B cell (primary cell): ENCODE measurements at regions not wholly inside any gene's neighbourhood (a gene's known extent, or its start where the extent isn't known, plus 50 kb on each side); places are given as distances from the start of the nearest gene placed in this dataset.

Experiments used
- ATAC-seq: fragments of 200-7000 bp; cut with Tn5 transposase; one replicate; pipeline ENCODE4 v1.10.0; 2021; ENCODE audit warnings: low read depth, mild to moderate bottlenecking, moderate number of reproducible peaks, moderate library complexity
- CTCF ChIA-PET: fragments of 350-600 bp; sonication (Branson Sonifier 250); formaldehyde crosslinking; loops from one replicate; lab custom pipeline; 2021; ENCODE audit warnings: antibody characterized with exemption, inconsistent platforms; lab: Charles Lee
- POLR2A ChIA-PET: fragments of 350-600 bp; sonication (Branson Sonifier 250); formaldehyde crosslinking; loops from one replicate; lab custom pipeline; 2021; ENCODE audit warnings: antibody characterized with exemption; lab: Charles Lee
- DNase-seq: peaks from one replicate; pipeline ENCODE4 v3.0.0; 2013
- H2AFZ ChIP-seq: 2 replicates; pipeline ENCODE4 v1.6.1; 2012; ENCODE audit warnings: mild to moderate bottlenecking, low read depth, low read length; ENCODE audit not compliant: insufficient read depth, poor library complexity, severe bottlenecking
- H3K27ac ChIP-seq, 2 donors: 1 replicate in 1 of 2; 2 replicates in 1 of 2; pipeline ENCODE4 v1.5.1; 2012 to 2013; ENCODE audit warnings: low read length in 2 of 2, mild to moderate bottlenecking in 2 of 2, moderate library complexity in 1 of 2
- H3K27me3 ChIP-seq, 4 experiments: fragments of 200-600 bp in 1 of 4; sonication (generic) in 1 of 4; replicated peaks in 1 of 4; 1 replicate in 2 of 4; 2 replicates in 2 of 4; pipeline versions ENCODE4 v1.6.1 to v1.7.0; 2013 to 2016; ENCODE audit warnings: low read length in 3 of 4, mild to moderate bottlenecking in 2 of 4, mixed read lengths in 1 of 4, moderate library complexity in 1 of 4; ENCODE audit not compliant: insufficient read depth in 4 of 4, control insufficient read depth in 3 of 4; ENCODE audit errors: control extremely low read depth in 1 of 4
- H3K36me3 ChIP-seq, 2 experiments: replicated peaks in 1 of 2; 1 replicate in 1 of 2; 2 replicates in 1 of 2; pipeline versions ENCODE4 v1.6.1 to v1.7.1; 2013; ENCODE audit warnings: low read length in 1 of 2; ENCODE audit not compliant: insufficient read depth in 2 of 2, control insufficient read depth in 1 of 2; ENCODE audit errors: control extremely low read depth in 1 of 2, extremely low read depth in 1 of 2
- H3K4me1 ChIP-seq, 2 donors: fragments of 200-600 bp in 1 of 2; sonication (generic) in 1 of 2; 1 replicate in 1 of 2; 2 replicates in 1 of 2; pipeline versions ENCODE4 v1.5.1 to v1.6.1; 2013 to 2017; ENCODE audit warnings: low read length in 2 of 2; ENCODE audit not compliant: control insufficient read depth in 2 of 2, insufficient read depth in 2 of 2
- H3K4me2 ChIP-seq: replicated peaks from 2 replicates; pipeline ENCODE3; 2012; ENCODE audit warnings: mild to moderate bottlenecking, low read depth, low read length; ENCODE audit not compliant: poor library complexity, severe bottlenecking
- H3K4me3 ChIP-seq, 5 experiments: fragments of 200-600 bp in 1 of 5; sonication (generic) in 1 of 5; 1 replicate in 3 of 5; 2 replicates in 2 of 5; pipeline versions ENCODE4 v1.5.1 to v1.7.0; 2011 to 2016; ENCODE audit warnings: low read length in 4 of 5, mild to moderate bottlenecking in 4 of 5, low read depth in 2 of 5, control low read depth in 1 of 5, moderate library complexity in 1 of 5; ENCODE audit not compliant: insufficient read depth in 1 of 5; ENCODE audit errors: control extremely low read depth in 1 of 5, extremely low read depth in 1 of 5
- H3K79me2 ChIP-seq: fragments of 200-600 bp; sonication (generic); one replicate; pipeline ENCODE4 v1.6.0; 2016; ENCODE audit warnings: low read length; ENCODE audit not compliant: control insufficient read depth, insufficient read depth
- H3K9ac ChIP-seq: fragments of 200-600 bp; sonication (generic); 2 replicates; pipeline ENCODE4 v1.6.1; 2017; ENCODE audit warnings: mild to moderate bottlenecking, low read length, moderate library complexity
- H3K9me3 ChIP-seq, 3 donors: one replicate each; pipeline versions ENCODE4 v1.6.1 to v1.7.1; 2013; ENCODE audit warnings: low read length in 2 of 3; ENCODE audit not compliant: control insufficient read depth in 2 of 3, insufficient read depth in 1 of 3; ENCODE audit errors: control extremely low read depth in 1 of 3
- H4K20me1 ChIP-seq: 2 replicates; pipeline ENCODE4 v1.6.0; 2012; ENCODE audit warnings: mild to moderate bottlenecking, low read length; ENCODE audit not compliant: insufficient read depth, control insufficient read depth, poor library complexity, severe bottlenecking
- H3K27ac Mint-ChIP-seq: one replicate; pipeline ENCODE4 v1.8.0; 2021; ENCODE audit warnings: mixed read lengths
- H3K27me3 Mint-ChIP-seq: one replicate; pipeline ENCODE4 v1.8.0; 2021; ENCODE audit warnings: mixed read lengths
- H3K4me1 Mint-ChIP-seq: one replicate; pipeline ENCODE4 v1.8.0; 2021; ENCODE audit warnings: mixed read lengths
- H3K4me3 Mint-ChIP-seq: one replicate; pipeline ENCODE4 v1.8.0; 2021; ENCODE audit warnings: mixed read lengths
- H3K9me3 Mint-ChIP-seq: one replicate; pipeline ENCODE4 v1.8.0; 2022; ENCODE audit warnings: mixed read lengths; ENCODE audit not compliant: insufficient read depth
- EZH2 ChIP-seq: IDR thresholded peaks from 2 replicates; pipeline ENCODE4 v1.6.1; 2012; ENCODE audit warnings: borderline replicate concordance, low read depth, mild to moderate bottlenecking, moderate library complexity, low read length; ENCODE audit not compliant: insufficient read depth, poor library complexity, severe bottlenecking
- WGBS: methylation state at CpG from one replicate; pipeline ENCODE4 v1.1.5; 2013; ENCODE audit warnings: missing lambda C conversion rate; ENCODE audit not compliant: insufficient coverage; 5-methylcytosine and 5-hydroxymethylcytosine counted together
- intact Hi-C: fragments of 100-400 bp; cut with micrococcal nuclease; formaldehyde crosslinking; loops from one replicate; pipeline ENCODE4 v1.10.0; 2022
- TF ChIP-seq, protein P1 (sequence below): fragments of 200-600 bp; IDR thresholded peaks from one replicate; pipeline ENCODE4 v1.8.0; 2022; ENCODE audit warnings: antibody characterized with exemption, mild to moderate bottlenecking

DNA sequence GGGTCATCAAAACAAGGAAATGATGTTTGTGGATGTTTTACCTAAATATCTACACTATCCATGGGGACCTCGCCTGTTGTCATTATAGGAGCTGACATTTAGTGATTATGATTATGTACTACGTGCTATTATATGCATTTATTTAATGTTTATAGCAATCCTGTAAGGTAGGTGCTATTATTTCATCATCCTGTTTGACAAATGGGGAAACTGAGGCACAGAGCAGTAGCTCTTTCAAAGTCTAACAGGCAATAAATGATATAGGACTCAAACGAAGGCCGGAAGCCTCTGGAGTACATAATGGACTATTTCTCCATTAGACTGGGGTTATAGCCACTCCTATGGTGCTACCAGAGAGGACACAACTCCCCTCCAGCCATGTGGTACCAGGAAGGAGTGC lies 60.6 kb upstream of the KDM7A start:
- Mint-ChIP-seq H3K4me3 (no peak overlapping the region), H3K9me3 (no peaks in the 10 kb centered on the region), H3K27ac (no peak overlapping the region), H3K27me3 (no peaks in the 10 kb centered on the region), H3K4me1 (peaks cover 28% of the 10 kb centered on the region)
- no peak overlapping the region for H2AFZ ChIP-seq
- no peaks in the 10 kb centered on the region for H4K20me1 ChIP-seq
- H3K9me3 ChIP-seq = no peaks in the 10 kb centered on the region
- ChIA-PET CTCF (interaction anchor here (1.0 to 1.1 kb wide), 2 partner anchors 15 to 61 kb away, joined by 3 to 4 read pairs; partner anchors contain the start of gene KDM7A), POLR2A (interaction anchor here (0.6 kb wide), 1 partner anchor 11 kb away, joined by 3 read pairs; no protein-coding TSS in a partner anchor)
- TF ChIP-seq, protein P1, sequence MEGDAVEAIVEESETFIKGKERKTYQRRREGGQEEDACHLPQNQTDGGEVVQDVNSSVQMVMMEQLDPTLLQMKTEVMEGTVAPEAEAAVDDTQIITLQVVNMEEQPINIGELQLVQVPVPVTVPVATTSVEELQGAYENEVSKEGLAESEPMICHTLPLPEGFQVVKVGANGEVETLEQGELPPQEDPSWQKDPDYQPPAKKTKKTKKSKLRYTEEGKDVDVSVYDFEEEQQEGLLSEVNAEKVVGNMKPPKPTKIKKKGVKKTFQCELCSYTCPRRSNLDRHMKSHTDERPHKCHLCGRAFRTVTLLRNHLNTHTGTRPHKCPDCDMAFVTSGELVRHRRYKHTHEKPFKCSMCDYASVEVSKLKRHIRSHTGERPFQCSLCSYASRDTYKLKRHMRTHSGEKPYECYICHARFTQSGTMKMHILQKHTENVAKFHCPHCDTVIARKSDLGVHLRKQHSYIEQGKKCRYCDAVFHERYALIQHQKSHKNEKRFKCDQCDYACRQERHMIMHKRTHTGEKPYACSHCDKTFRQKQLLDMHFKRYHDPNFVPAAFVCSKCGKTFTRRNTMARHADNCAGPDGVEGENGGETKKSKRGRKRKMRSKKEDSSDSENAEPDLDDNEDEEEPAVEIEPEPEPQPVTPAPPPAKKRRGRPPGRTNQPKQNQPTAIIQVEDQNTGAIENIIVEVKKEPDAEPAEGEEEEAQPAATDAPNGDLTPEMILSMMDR = no peak
- TF ChIP-seq EZH2 = no peak
- H3K4me2 ChIP-seq = no peak overlapping the region
- ATAC-seq (no peak), DNase-seq (no peak)
- intact Hi-C loops = loop anchor here (10.0 kb wide), 2 partner anchors 157 to 777 kb away; partner anchors contain the start of genes MRPS33 and SLC37A3
- H3K27ac ChIP-seq = no peak overlapping the region
- H3K36me3 ChIP-seq = no peaks in the 10 kb centered on the region
- peaks cover 21 to 31% of the 10 kb centered on the region in 2 donors for H3K4me1 ChIP-seq
- no peak overlapping the region for H3K9ac ChIP-seq
- WGBS = 100% methylated on average over 2 of the region's 4 CpGs
- H3K79me2 ChIP-seq = no peaks in the 10 kb centered on the region
- H3K4me3 ChIP-seq = no peak overlapping the region
- H3K27me3 ChIP-seq = no peaks in the 10 kb centered on the region

DNA sequence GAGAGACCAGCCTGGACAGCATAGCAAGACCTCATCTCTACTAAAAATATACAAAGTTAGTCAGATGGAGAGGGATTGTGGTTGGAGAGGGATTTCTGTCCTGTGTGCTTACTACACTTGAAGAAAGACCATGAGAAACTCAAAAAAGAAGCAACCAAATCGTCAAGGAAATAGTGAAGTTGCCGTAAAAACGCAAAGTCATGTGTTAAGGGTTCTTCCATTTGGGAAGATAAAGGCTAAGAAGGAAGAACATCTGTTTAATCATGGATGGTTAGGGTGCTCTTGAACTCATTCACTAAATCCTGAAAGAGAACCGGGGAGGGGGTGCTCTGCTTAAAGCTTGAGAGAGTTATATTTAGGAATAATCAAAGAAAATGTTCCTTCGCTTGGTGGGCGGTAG lies 59.8 kb upstream of the KDM7A start:
- no peak overlapping the region for H3K27ac ChIP-seq
- 87% methylated on average over 4 of the region's 6 CpGs for WGBS
- H3K4me2 ChIP-seq = no peak overlapping the region
- Mint-ChIP-seq H3K4me1 (peaks cover 28% of the 10 kb centered on the region), H3K4me3 (no peak overlapping the region), H3K27me3 (no peaks in the 10 kb centered on the region), H3K27ac (no peak overlapping the region), H3K9me3 (no peaks in the 10 kb centered on the region)
- H3K36me3 ChIP-seq = no peaks in the 10 kb centered on the region
- no peaks in the 10 kb centered on the region for H3K79me2 ChIP-seq
- no peak for ATAC-seq
- ChIA-PET POLR2A (no interaction called here), CTCF (interaction anchor here (1.1 kb wide), 1 partner anchor 26 kb away, joined by 4 read pairs; no protein-coding TSS in a partner anchor)
- no peaks in the 10 kb centered on the region for H3K9me3 ChIP-seq
- peaks cover 21 to 31% of the 10 kb centered on the region in 2 donors for H3K4me1 ChIP-seq
- no peak for DNase-seq
- H4K20me1 ChIP-seq = no peaks in the 10 kb centered on the region
- no peaks in the 10 kb centered on the region for H3K27me3 ChIP-seq
- no peak overlapping the region for H3K9ac ChIP-seq
- H2AFZ ChIP-seq = no peak overlapping the region
- TF ChIP-seq, protein P1 = no peak
- no peak for TF ChIP-seq EZH2
- no peak overlapping the region for H3K4me3 ChIP-seq
- intact Hi-C loops = loop anchor here (10.0 kb wide), 2 partner anchors 158 to 778 kb away; partner anchors contain the start of genes MRPS33 and SLC37A3
